ENCODE measurements at regions not wholly inside any gene's neighbourhood (a gene's known extent, or its start where the extent isn't known, plus 50 kb on each side); places are given as distances from the start of the nearest gene placed in this dataset.

- TF ChIP-seq SPI1 (IDR thresholded peaks at IDR 0.05; ENCODE audit: low read depth, low read length), result no peak
- TF ChIP-seq PAX5 (IDR thresholded peaks at IDR 0.05; ENCODE audit: insufficient read depth, low read length, severe bottlenecking), result no peak
- TF ChIP-seq POLR2AphosphoS5 (IDR thresholded peaks at IDR 0.05; ENCODE audit: low read depth, low read length), result no peak
- FAIRE-seq (no peak), DNase-seq (ENCODE audit: insufficient read length, low spot score) (no peak)
Observed at GRCh38 chrX:43148305-43148704, 370.3 kb upstream of the PPP1R2C start.

- DNase-seq (ENCODE audit: insufficient read length, low spot score) (no peak), FAIRE-seq (no peak)
- TF ChIP-seq POU2F2 (IDR thresholded peaks at IDR 0.05; ENCODE audit: low read depth, low read length) (no peak), PAX5 (IDR thresholded peaks at IDR 0.05; ENCODE audit: insufficient read depth, low read length, severe bottlenecking) (no peak), POLR2AphosphoS5 (IDR thresholded peaks at IDR 0.05; ENCODE audit: low read depth, low read length) (no peak), POLR2A (IDR thresholded peaks at IDR 0.05; ENCODE audit: low read depth, low read length) (no peak), TAF1 (IDR thresholded peaks at IDR 0.05; ENCODE audit: low read depth, low read length) (no peak), SPI1 (IDR thresholded peaks at IDR 0.05; ENCODE audit: low read depth, low read length) (no peak)
Observed at GRCh38 chrX:43165343-43165920, 387.5 kb upstream of the PPP1R2C start.

GRCh38 chrX:43166874-43167273, 388.9 kb upstream of the PPP1R2C start:
- FAIRE-seq, result no peak
- TF ChIP-seq POLR2AphosphoS5 (IDR thresholded peaks at IDR 0.05; ENCODE audit: low read depth, low read length) (no peak), SPI1 (IDR thresholded peaks at IDR 0.05; ENCODE audit: low read depth, low read length) (no peak), TAF1 (IDR thresholded peaks at IDR 0.05; ENCODE audit: low read depth, low read length) (no peak), POLR2A (IDR thresholded peaks at IDR 0.05; ENCODE audit: low read depth, low read length) (no peak), POU2F2 (IDR thresholded peaks at IDR 0.05; ENCODE audit: low read depth, low read length) (no peak), PAX5 (IDR thresholded peaks at IDR 0.05; ENCODE audit: insufficient read depth, low read length, severe bottlenecking) (no peak)
- no peak for DNase-seq (ENCODE audit: insufficient read length, low spot score)

GRCh38 chrX:43175434-43175833, 397.5 kb upstream of the PPP1R2C start:
- no peak for TF ChIP-seq TAF1 (IDR thresholded peaks at IDR 0.05; ENCODE audit: low read depth, low read length)
- DNase-seq (ENCODE audit: insufficient read length, low spot score), result no peak
- no peak for FAIRE-seq

- TF ChIP-seq POU2F2 (IDR thresholded peaks at IDR 0.05; ENCODE audit: low read depth, low read length) (no peak), TAF1 (IDR thresholded peaks at IDR 0.05; ENCODE audit: low read depth, low read length) (no peak), SPI1 (IDR thresholded peaks at IDR 0.05; ENCODE audit: low read depth, low read length) (no peak), PAX5 (IDR thresholded peaks at IDR 0.05; ENCODE audit: insufficient read depth, low read length, severe bottlenecking) (no peak), POLR2A (IDR thresholded peaks at IDR 0.05; ENCODE audit: low read depth, low read length) (no peak), POLR2AphosphoS5 (IDR thresholded peaks at IDR 0.05; ENCODE audit: low read depth, low read length) (no peak)
- DNase-seq (ENCODE audit: insufficient read length, low spot score) (no peak), FAIRE-seq (no peak)
Observed at GRCh38 chrX:43176686-43177085, 398.7 kb upstream of the PPP1R2C start.

- FAIRE-seq (no peak), DNase-seq (ENCODE audit: insufficient read length, low spot score) (no peak)
- no peak for TF ChIP-seq POLR2A (IDR thresholded peaks at IDR 0.05; ENCODE audit: low read depth, low read length)
- TF ChIP-seq POU2F2 (IDR thresholded peaks at IDR 0.05; ENCODE audit: low read depth, low read length), result no peak
- TF ChIP-seq TAF1 (IDR thresholded peaks at IDR 0.05; ENCODE audit: low read depth, low read length), result no peak
- TF ChIP-seq SPI1 (IDR thresholded peaks at IDR 0.05; ENCODE audit: low read depth, low read length), result no peak
- TF ChIP-seq PAX5 (IDR thresholded peaks at IDR 0.05; ENCODE audit: insufficient read depth, low read length, severe bottlenecking), result no peak
- TF ChIP-seq POLR2AphosphoS5 (IDR thresholded peaks at IDR 0.05; ENCODE audit: low read depth, low read length), result no peak
Observed at GRCh38 chrX:43188296-43188695, 410.3 kb upstream of the PPP1R2C start.

- FAIRE-seq (no peak), DNase-seq (ENCODE audit: insufficient read length, low spot score) (no peak)
- TF ChIP-seq PAX5 (IDR thresholded peaks at IDR 0.05; ENCODE audit: insufficient read depth, low read length, severe bottlenecking) (no peak), POLR2A (IDR thresholded peaks at IDR 0.05; ENCODE audit: low read depth, low read length) (no peak), POLR2AphosphoS5 (IDR thresholded peaks at IDR 0.05; ENCODE audit: low read depth, low read length) (no peak), SPI1 (IDR thresholded peaks at IDR 0.05; ENCODE audit: low read depth, low read length) (no peak), TAF1 (IDR thresholded peaks at IDR 0.05; ENCODE audit: low read depth, low read length) (no peak), POU2F2 (IDR thresholded peaks at IDR 0.05; ENCODE audit: low read depth, low read length) (no peak)
Observed at GRCh38 chrX:43211570-43211969, 433.6 kb upstream of the PPP1R2C start.

- DNase-seq (ENCODE audit: insufficient read length, low spot score) (no peak), FAIRE-seq (no peak)
- TF ChIP-seq SPI1 (IDR thresholded peaks at IDR 0.05; ENCODE audit: low read depth, low read length) (no peak), POLR2A (IDR thresholded peaks at IDR 0.05; ENCODE audit: low read depth, low read length) (no peak), PAX5 (IDR thresholded peaks at IDR 0.05; ENCODE audit: insufficient read depth, low read length, severe bottlenecking) (no peak), TAF1 (IDR thresholded peaks at IDR 0.05; ENCODE audit: low read depth, low read length) (no peak), POLR2AphosphoS5 (IDR thresholded peaks at IDR 0.05; ENCODE audit: low read depth, low read length) (no peak), POU2F2 (IDR thresholded peaks at IDR 0.05; ENCODE audit: low read depth, low read length) (no peak)
Observed at GRCh38 chrX:43218198-43218597, 437.9 kb upstream of the MAOA start.

GRCh38 chrX:43224496-43224895, 431.6 kb upstream of the MAOA start:
- TF ChIP-seq POLR2A (IDR thresholded peaks at IDR 0.05; ENCODE audit: low read depth, low read length) (no peak), POU2F2 (IDR thresholded peaks at IDR 0.05; ENCODE audit: low read depth, low read length) (no peak), PAX5 (IDR thresholded peaks at IDR 0.05; ENCODE audit: insufficient read depth, low read length, severe bottlenecking) (no peak), TAF1 (IDR thresholded peaks at IDR 0.05; ENCODE audit: low read depth, low read length) (no peak), SPI1 (IDR thresholded peaks at IDR 0.05; ENCODE audit: low read depth, low read length) (no peak), POLR2AphosphoS5 (IDR thresholded peaks at IDR 0.05; ENCODE audit: low read depth, low read length) (no peak)
- DNase-seq (ENCODE audit: insufficient read length, low spot score), result no peak
- FAIRE-seq, result no peak

GRCh38 chrX:43225626-43226328, 430.3 kb upstream of the MAOA start:
- TF ChIP-seq POLR2A (IDR thresholded peaks at IDR 0.05; ENCODE audit: low read depth, low read length) (no peak), POLR2AphosphoS5 (IDR thresholded peaks at IDR 0.05; ENCODE audit: low read depth, low read length) (no peak), TAF1 (IDR thresholded peaks at IDR 0.05; ENCODE audit: low read depth, low read length) (no peak), POU2F2 (IDR thresholded peaks at IDR 0.05; ENCODE audit: low read depth, low read length) (no peak), SPI1 (IDR thresholded peaks at IDR 0.05; ENCODE audit: low read depth, low read length) (no peak), PAX5 (IDR thresholded peaks at IDR 0.05; ENCODE audit: insufficient read depth, low read length, severe bottlenecking) (no peak)
- FAIRE-seq (no peak), DNase-seq (ENCODE audit: insufficient read length, low spot score) (no peak)
